CD4-positive, alpha-beta T cell (primary cell): ENCODE measurements at regions not wholly inside any gene's neighbourhood (a gene's known extent, or its start where the extent isn't known, plus 50 kb on each side); places are given as distances from the start of the nearest gene placed in this dataset.

Experiments used
- ATAC-seq: fragments of 200-7000 bp; cut with Tn5 transposase; one replicate; pipeline ENCODE4 v1.10.0; 2022; ENCODE audit warnings: mild to moderate bottlenecking; ENCODE audit not compliant: poor library complexity
- CTCF ChIA-PET: fragments of 350-600 bp; sonication (Branson Sonifier 250); formaldehyde crosslinking; loops from one replicate; lab custom pipeline; 2021; ENCODE audit warnings: antibody characterized with exemption, inconsistent platforms; lab: Charles Lee
- POLR2A ChIA-PET: fragments of 350-600 bp; sonication (Branson Sonifier 250); formaldehyde crosslinking; loops from one replicate; lab custom pipeline; 2021; ENCODE audit warnings: antibody characterized with exemption, inconsistent platforms; lab: Charles Lee
- DNase-seq, 14 experiments: peaks; one replicate each; pipeline ENCODE4 v3.0.0-alpha.2; 2013 to 2020; ENCODE audit warnings: mixed read lengths in 2 of 14
- H3K27ac ChIP-seq, 2 donors: one replicate each; pipeline versions ENCODE4 v1.5.1 to v1.7.0; 2013; ENCODE audit warnings: low read length in 2 of 2, low read depth in 1 of 2, mild to moderate bottlenecking in 1 of 2
- H3K27me3 ChIP-seq, 2 experiments: 1 replicate in 1 of 2; 2 replicates in 1 of 2; pipeline versions ENCODE4 v1.6.1 to v1.7.0; 2013; ENCODE audit warnings: low read length in 2 of 2, control low read depth in 1 of 2, mild to moderate bottlenecking in 1 of 2, moderate library complexity in 1 of 2; ENCODE audit not compliant: insufficient read depth in 2 of 2, control insufficient read depth in 1 of 2
- H3K36me3 ChIP-seq: one replicate; pipeline ENCODE4 v1.6.1; 2013; ENCODE audit warnings: low read length, control low read depth; ENCODE audit not compliant: insufficient read depth
- H3K4me1 ChIP-seq: one replicate; pipeline ENCODE4 v1.6.1; 2013; ENCODE audit warnings: low read length, control low read depth; ENCODE audit not compliant: insufficient read depth
- H3K4me3 ChIP-seq: one replicate; pipeline ENCODE4 v1.5.1; 2013; ENCODE audit warnings: mild to moderate bottlenecking, low read length, moderate library complexity
- H3K9me3 ChIP-seq, 2 experiments: 1 replicate in 1 of 2; 2 replicates in 1 of 2; pipeline versions ENCODE4 v1.6.1 to v1.7.0; 2013; ENCODE audit warnings: low read length in 2 of 2, mild to moderate bottlenecking in 2 of 2, control low read depth in 1 of 2, moderate library complexity in 1 of 2; ENCODE audit not compliant: control insufficient read depth in 1 of 2, insufficient read depth in 1 of 2
- H3K27ac Mint-ChIP-seq: one replicate; pipeline ENCODE4 v1.8.0; 2020; ENCODE audit warnings: mixed read lengths
- H3K27me3 Mint-ChIP-seq: one replicate; pipeline ENCODE4 v1.8.0; 2021; ENCODE audit warnings: mixed read lengths
- H3K36me3 Mint-ChIP-seq: one replicate; pipeline ENCODE4 v1.8.0; 2021; ENCODE audit warnings: low read depth, mixed read lengths
- H3K4me1 Mint-ChIP-seq: one replicate; pipeline ENCODE4 v1.8.0; 2021; ENCODE audit warnings: low read depth, mixed read lengths
- H3K4me3 Mint-ChIP-seq: one replicate; pipeline ENCODE4 v1.8.0; 2020; ENCODE audit warnings: mild to moderate bottlenecking, mixed read lengths
- H3K9me3 Mint-ChIP-seq: one replicate; pipeline ENCODE4 v1.8.0; 2020; ENCODE audit warnings: mixed read lengths
- CTCF ChIP-seq: fragments of 200-600 bp; IDR thresholded peaks from one replicate; pipeline ENCODE4 v1.8.0; 2022; ENCODE audit warnings: antibody characterized with exemption, mild to moderate bottlenecking
- intact Hi-C, 2 experiments: fragments of 100-400 bp; cut with DNase I in 1 of 2; cut with micrococcal nuclease in 1 of 2; formaldehyde crosslinking; loops; one replicate each; pipeline versions ENCODE4 v1.15.1 to v1.9.0; 2023 to 2025; cut with DNase I, micrococcal nuclease

DNA sequence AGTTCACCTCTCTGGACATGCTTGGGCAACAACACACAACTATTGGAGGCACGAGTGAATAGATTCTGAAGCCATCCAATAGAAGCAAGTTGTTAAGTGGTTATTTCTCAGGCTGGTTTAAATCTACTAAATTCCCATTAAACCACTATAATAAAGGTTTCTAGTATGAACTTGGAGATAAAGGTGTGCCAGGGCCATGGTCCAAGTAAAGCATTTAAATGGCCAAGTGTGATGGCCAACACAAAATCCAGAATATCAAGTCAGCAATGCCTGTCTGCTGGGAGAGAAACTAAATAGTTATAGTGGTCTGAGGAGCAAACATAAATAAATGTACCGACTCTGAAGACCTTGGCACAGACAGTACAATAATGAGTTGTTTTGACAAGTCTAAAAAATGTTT, 294.3 kb upstream of the STXBP5 start:
- Mint-ChIP-seq H3K4me3 (no peak overlapping the region), H3K36me3 (no peaks in the 10 kb centered on the region), H3K9me3 (no peaks in the 10 kb centered on the region), H3K27me3 (peaks cover 8% of the 10 kb centered on the region), H3K4me1 (no peaks in the 10 kb centered on the region), H3K27ac (no peak overlapping the region)
- Histone ChIP-seq H3K36me3 (no peaks in the 10 kb centered on the region), H3K4me1 (no peaks in the 10 kb centered on the region), H3K9me3 (no peaks in the 10 kb centered on the region), H3K4me3 (no peak overlapping the region), H3K27ac (no peak overlapping the region), H3K27me3 (no peaks in the 10 kb centered on the region)
- intact Hi-C loops = no loop called here
- DNase-seq = no peak
- ChIA-PET POLR2A (no interaction called here), CTCF (no interaction called here)
- ATAC-seq = no peak
- TF ChIP-seq CTCF = no peak

DNA sequence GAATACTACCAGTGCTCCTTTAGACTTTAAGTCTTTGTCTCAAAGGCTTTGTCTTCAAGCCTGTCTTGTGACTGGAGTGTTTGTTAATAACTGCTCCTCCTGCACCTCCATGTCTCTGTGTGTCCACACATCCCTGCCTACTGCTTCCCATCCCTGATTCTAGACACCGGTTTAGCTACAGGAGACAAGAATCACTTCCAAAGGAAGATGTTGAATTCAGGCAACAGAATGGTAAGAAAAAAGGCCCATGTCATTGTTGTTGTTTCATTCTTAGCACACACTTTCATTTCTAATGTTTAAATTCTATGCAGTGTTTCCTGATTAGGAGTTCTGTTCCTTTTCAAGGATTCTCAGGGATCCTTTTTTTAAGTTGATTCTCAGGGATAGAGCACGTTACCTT, 293.6 kb upstream of the STXBP5 start:
- Mint-ChIP-seq H3K4me3 (no peak overlapping the region), H3K36me3 (no peaks in the 10 kb centered on the region), H3K27me3 (peaks cover 8% of the 10 kb centered on the region), H3K4me1 (no peaks in the 10 kb centered on the region), H3K27ac (no peak overlapping the region), H3K9me3 (no peaks in the 10 kb centered on the region)
- no peak for DNase-seq
- H3K36me3 ChIP-seq = no peaks in the 10 kb centered on the region
- intact Hi-C loops = no loop called here
- H3K27ac ChIP-seq = no peak overlapping the region
- ChIA-PET CTCF (no interaction called here), POLR2A (no interaction called here)
- H3K27me3 ChIP-seq = no peaks in the 10 kb centered on the region
- no peak for ATAC-seq
- no peaks in the 10 kb centered on the region for H3K9me3 ChIP-seq
- no peak for TF ChIP-seq CTCF
- no peaks in the 10 kb centered on the region for H3K4me1 ChIP-seq
- no peak overlapping the region for H3K4me3 ChIP-seq

- no peaks in the 10 kb centered on the region for H3K9me3 Mint-ChIP-seq
- H3K36me3 ChIP-seq = no peaks in the 10 kb centered on the region
- no peaks in the 10 kb centered on the region for H3K27me3 ChIP-seq
- H3K4me3 ChIP-seq = no peak overlapping the region
- no peak overlapping the region for H3K4me3 Mint-ChIP-seq
- DNase-seq = no peak
- CTCF ChIA-PET = no interaction called here
- POLR2A ChIA-PET = no interaction called here
- no peaks in the 10 kb centered on the region for H3K36me3 Mint-ChIP-seq
- no peak overlapping the region for H3K27ac ChIP-seq
- no peak for TF ChIP-seq CTCF
- ATAC-seq = no peak
- intact Hi-C loops = no loop called here
- H3K27me3 Mint-ChIP-seq = peaks cover 8% of the 10 kb centered on the region
- no peaks in the 10 kb centered on the region for H3K4me1 ChIP-seq
- no peaks in the 10 kb centered on the region for H3K9me3 ChIP-seq
- H3K27ac Mint-ChIP-seq = no peak overlapping the region
- no peaks in the 10 kb centered on the region for H3K4me1 Mint-ChIP-seq
Measured at GRCh38 chr6:146911635-146912215, 292.5 kb upstream of the STXBP5 start.
